ENCODE measurements at regions not wholly inside any gene's neighbourhood (a gene's known extent, or its start where the extent isn't known, plus 50 kb on each side); places are given as distances from the start of the nearest gene placed in this dataset.
"Not testable (repeated sequence)": the region's sequence is repeated elsewhere in the genome, so short reads cannot be mapped to it uniquely, and the experiment has no call there.

DNA sequence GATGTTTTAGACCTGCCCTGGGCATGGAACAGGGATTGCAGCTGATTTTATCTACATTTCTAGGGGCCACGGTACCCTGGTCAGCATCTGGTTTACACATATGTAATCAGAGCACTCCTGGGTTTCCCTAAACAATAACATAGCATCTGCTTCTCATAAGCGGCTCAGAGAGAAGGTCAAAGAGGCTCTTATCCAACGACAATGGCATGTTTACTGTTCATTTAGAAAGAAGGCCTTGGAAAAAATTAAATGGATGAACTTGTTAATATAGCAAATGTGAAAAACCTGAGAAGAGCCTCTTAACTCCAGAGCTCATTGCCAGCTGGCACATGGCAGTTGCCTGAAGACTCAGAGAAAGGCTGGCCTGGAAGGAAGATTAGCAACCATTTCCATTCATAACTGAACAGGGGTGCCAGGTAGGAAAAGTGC lies 202.8 kb upstream of the THUMPD2 start:
- Histone ChIP-seq H3K36me3 (ENCODE audit: low read depth) (no peaks in the 10 kb centered on the region), H3K4me3 (no peak overlapping the region), H3K9me3 (no peaks in the 10 kb centered on the region), H3K4me1 (ENCODE audit: low read depth) (no peaks in the 10 kb centered on the region)
- ATAC-seq (no peak), DNase-seq (no peak)
- intact Hi-C loops (cut with DNase I, micrococcal nuclease) = no loop called here
- TF ChIP-seq, protein P1, sequence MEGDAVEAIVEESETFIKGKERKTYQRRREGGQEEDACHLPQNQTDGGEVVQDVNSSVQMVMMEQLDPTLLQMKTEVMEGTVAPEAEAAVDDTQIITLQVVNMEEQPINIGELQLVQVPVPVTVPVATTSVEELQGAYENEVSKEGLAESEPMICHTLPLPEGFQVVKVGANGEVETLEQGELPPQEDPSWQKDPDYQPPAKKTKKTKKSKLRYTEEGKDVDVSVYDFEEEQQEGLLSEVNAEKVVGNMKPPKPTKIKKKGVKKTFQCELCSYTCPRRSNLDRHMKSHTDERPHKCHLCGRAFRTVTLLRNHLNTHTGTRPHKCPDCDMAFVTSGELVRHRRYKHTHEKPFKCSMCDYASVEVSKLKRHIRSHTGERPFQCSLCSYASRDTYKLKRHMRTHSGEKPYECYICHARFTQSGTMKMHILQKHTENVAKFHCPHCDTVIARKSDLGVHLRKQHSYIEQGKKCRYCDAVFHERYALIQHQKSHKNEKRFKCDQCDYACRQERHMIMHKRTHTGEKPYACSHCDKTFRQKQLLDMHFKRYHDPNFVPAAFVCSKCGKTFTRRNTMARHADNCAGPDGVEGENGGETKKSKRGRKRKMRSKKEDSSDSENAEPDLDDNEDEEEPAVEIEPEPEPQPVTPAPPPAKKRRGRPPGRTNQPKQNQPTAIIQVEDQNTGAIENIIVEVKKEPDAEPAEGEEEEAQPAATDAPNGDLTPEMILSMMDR (IDR thresholded peaks at IDR 0.05) = no peak

DNA sequence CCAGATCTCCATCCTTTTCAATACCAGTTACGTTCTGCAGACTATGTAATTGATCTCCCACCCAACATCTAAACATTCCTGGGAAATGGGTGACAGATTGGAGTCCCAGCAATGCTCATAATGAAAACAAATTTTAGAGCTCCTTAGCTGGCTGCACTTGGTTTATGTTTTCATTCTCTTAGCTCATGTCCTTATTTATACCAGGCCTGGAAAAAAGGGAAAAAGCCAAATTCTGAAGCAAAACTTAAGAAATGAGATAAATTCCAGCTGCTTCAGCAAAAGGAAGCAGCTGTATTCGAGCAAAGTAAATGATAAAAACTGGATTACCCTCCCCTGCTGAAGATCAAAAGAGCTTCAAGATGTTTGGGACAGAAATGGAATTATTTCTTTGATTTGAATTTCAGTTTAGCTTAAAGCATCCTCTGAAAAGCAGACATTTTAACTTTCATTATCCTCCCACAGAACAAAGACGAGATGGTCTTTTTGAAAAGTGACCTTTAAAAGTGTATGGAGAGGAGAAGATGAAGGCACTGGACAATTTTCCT lies 196.5 kb upstream of the THUMPD2 start:
- intact Hi-C loops (cut with DNase I, micrococcal nuclease) = no loop called here
- Histone ChIP-seq H3K9me3 (no peaks in the 10 kb centered on the region), H3K36me3 (ENCODE audit: low read depth) (no peaks in the 10 kb centered on the region), H3K4me1 (ENCODE audit: low read depth) (no peaks in the 10 kb centered on the region), H3K4me3 (no peak overlapping the region)
- ATAC-seq (no peak), DNase-seq (no peak)
- TF ChIP-seq, protein P1 (IDR thresholded peaks at IDR 0.05) = no peak

DNA sequence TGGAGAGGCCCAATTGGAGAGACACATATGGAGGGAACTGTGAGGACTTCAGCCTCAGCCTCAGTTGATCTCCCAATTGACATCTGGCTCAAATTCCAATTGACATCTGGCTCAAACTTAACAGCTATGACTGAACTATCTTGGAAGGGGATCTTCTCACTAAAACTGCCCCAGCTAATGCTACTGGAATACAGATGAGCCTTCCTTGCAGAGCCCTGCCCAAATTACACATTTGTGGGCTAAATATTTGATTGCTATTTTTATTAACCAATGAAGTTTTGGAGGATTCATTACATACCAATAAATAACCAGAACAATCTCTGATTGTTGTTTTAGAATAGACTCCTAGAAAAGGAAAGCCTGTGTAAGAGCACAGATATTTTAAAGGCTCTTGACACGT lies 189.0 kb upstream of the THUMPD2 start:
- ATAC-seq = no peak
- no peaks in the 10 kb centered on the region for H3K4me1 ChIP-seq (ENCODE audit: low read depth)
- intact Hi-C loops (cut with DNase I, micrococcal nuclease) = no loop called here
- TF ChIP-seq, protein P1 (IDR thresholded peaks at IDR 0.05) = no peak
- no peaks in the 10 kb centered on the region for H3K36me3 ChIP-seq (ENCODE audit: low read depth)
- no peak overlapping the region for H3K4me3 ChIP-seq
- no peak for DNase-seq
- H3K9me3 ChIP-seq = no peaks in the 10 kb centered on the region

DNA sequence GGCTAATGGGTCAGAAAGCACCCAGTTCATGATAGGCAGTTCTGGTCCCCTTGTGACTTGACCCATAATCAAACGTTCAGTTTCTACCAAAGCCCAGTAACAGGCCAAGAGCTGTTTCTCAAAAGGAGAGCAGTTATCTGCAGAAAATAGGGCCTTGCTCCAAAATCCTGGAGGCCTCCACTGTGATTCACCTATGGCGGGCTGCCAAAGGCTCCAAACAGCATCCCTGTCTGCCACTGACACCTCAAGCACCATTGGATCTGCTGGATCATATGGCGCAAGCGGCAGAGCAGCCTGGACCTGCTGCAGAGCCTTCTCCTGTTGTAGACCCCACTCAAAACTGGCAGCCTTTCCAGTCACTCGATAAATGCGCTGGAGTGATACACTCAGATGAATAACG lies 181.6 kb upstream of the THUMPD2 start:
- H3K4me1 ChIP-seq (ENCODE audit: low read depth); H3K9me3 ChIP-seq; DNase-seq; intact Hi-C loops (cut with DNase I, micrococcal nuclease); H3K4me3 ChIP-seq; ATAC-seq; H3K36me3 ChIP-seq (ENCODE audit: low read depth): not testable (repeated sequence)

DNA sequence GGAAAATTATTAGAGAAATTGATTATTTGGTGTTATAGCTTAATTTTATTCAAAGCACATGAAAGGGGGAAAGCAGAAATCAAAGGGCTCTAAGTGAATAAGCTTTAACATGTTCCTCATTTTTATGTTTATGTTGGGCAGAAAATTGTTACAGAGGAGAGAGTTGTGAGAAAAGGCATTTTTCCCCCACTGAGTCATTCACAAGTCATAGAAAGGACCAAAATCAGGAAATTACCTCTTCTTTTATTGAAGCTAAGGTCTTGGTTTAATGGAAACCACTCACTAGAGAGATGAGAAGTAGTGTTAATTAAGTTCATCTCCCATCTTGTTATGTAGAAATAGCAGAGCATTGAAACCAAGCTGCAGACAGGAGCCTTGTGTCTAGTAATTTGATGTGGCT lies 175.3 kb upstream of the THUMPD2 start:
- intact Hi-C loops (cut with DNase I, micrococcal nuclease) = no loop called here
- no peaks in the 10 kb centered on the region for H3K36me3 ChIP-seq (ENCODE audit: low read depth)
- no peak for DNase-seq
- ATAC-seq = no peak
- no peak overlapping the region for H3K4me3 ChIP-seq
- TF ChIP-seq, protein P1 (IDR thresholded peaks at IDR 0.05) = no peak
- no peaks in the 10 kb centered on the region for H3K9me3 ChIP-seq
- H3K4me1 ChIP-seq (ENCODE audit: low read depth) = no peaks in the 10 kb centered on the region

DNA sequence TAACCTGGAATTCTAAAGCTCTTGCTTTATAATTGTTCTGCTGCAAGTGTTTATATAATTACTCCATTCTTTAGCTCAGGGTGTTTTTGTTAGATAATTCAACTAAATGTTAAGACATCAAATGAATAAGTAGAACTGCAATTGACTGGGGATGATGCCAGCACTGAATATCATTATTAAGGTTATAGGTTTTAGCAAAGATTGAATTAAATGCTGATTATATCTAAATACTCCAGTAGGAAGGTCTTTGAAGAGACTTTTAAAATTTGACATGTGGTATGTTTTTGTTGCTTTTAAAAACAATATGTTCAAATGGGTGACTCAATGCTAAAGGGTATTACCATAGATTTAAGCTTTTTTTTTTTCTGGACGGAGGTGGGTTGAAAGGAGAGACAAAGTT lies 170.1 kb upstream of the THUMPD2 start:
- no peak overlapping the region for H3K4me3 ChIP-seq
- no peak for ATAC-seq
- no peaks in the 10 kb centered on the region for H3K9me3 ChIP-seq
- no peaks in the 10 kb centered on the region for H3K36me3 ChIP-seq (ENCODE audit: low read depth)
- TF ChIP-seq, protein P1 (IDR thresholded peaks at IDR 0.05) = no peak
- intact Hi-C loops (cut with DNase I, micrococcal nuclease) = no loop called here
- no peak for DNase-seq
- no peaks in the 10 kb centered on the region for H3K4me1 ChIP-seq (ENCODE audit: low read depth)

Measured in mucosa of descending colon (tissue), 3 donors.